ENCODE measurements at regions not wholly inside any gene's neighbourhood (a gene's known extent, or its start where the extent isn't known, plus 50 kb on each side); places are given as distances from the start of the nearest gene placed in this dataset.

GRCh38 chr4:26106776-26107175, 192.8 kb downstream of the SMIM20 start:
- DNase-seq = no peak

DNA sequence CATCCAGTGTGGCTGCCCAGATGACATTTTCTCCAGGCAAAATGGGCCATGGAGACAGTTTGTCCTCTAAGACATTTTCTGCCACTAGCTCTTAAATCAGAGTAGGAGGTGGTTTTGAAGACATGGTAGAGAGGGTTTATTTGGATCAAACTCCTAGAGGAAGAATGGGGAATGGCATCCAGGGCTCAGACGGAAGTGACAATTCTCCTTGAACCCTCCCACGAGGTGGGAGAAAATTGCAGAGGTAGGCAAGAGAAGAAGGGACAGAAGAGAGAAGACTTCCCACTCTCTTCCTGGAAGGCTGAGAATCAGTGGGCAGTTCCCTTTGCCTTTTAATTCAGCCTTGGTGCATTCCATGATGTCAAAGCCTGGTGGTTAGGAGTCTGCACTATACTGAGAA, 194.0 kb downstream of the SMIM20 start:
- DNase-seq = no peak

DNA sequence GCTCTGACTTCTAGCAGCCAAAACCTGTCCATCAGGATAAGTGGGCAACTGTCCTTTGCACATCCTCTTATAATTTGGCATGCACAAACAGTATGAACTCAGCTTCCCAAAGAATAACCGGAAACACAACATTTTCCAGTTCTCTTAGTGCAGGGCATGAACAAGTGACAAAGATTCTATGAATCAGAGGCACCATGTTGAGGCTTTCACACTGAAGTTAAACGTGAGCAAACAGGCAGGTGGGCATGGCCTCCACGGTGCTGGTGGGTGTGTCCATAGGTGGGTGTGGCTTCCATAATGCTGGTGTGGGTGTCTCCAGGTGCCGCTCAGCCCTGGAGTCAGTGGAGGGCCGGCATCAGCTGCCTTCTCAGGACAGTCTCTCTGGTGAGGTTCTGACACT, 196.5 kb downstream of the SMIM20 start:
- DNase-seq = no peak

DNA sequence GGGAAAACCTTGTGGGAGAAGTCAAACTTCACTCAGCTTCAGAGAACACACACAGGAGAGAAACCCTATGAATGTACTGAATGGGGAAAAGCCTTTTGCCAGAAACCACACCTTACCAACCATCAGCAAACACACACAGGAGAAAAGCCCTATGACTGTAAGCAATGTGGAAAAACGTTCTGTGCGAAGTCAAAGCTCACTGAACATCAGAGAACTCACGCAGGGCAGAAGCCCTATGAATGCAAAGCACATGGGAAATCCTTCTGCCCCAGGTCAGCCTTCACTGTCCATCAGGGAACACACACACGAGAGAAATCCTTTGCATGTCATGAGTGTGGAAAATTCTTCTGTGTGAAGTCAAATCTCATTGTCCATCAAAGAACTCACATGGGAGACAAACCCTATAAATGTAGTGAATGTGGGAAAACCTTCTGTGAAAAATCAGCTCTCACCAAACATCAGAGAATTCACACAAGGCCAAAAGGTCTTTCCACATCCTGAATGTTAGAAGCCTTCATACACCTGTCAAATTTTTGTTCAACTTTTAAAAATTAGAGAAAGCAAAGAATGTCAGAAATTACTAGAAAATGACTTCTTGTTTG, 199.4 kb downstream of the SMIM20 start:
- no peak for DNase-seq

GRCh38 chr4:26116057-26116456, 202.0 kb downstream of the SMIM20 start:
- DNase-seq = no peak

GRCh38 chr4:26120098-26120825, 200.6 kb upstream of the RBPJ start:
- DNase-seq = no peak

GRCh38 chr4:26122690-26123089, 198.1 kb upstream of the RBPJ start:
- no peak for DNase-seq

DNA sequence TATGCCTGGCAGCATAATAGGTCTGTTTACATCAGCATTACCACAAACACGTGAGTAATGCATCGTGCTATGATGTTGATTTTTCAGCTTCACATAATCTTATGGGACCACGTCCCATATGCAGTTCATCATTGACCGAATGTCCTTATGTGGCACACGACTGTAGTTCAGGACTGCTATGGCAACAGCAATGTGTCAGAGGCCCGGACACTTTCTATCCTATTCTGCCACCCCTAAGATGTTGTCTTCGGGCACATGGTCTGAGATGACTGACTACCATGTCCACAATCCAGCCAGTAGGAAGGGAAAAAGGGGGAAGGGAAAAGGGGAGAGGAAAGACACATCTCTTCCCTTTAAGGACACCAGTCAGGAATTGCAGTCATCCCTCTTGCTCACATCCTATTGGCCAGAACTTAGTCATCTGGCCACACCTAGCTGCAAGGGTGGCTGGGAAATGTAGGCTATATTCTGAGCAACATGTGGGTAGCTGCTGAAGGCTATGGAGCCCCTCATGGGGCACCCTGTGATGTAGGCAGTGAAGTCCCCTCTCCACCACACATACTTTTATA, 196.0 kb upstream of the RBPJ start:
- DNase-seq = no peak

- no peak for DNase-seq
Measured at GRCh38 chr4:26126143-26126718, 194.6 kb upstream of the RBPJ start.

DNA sequence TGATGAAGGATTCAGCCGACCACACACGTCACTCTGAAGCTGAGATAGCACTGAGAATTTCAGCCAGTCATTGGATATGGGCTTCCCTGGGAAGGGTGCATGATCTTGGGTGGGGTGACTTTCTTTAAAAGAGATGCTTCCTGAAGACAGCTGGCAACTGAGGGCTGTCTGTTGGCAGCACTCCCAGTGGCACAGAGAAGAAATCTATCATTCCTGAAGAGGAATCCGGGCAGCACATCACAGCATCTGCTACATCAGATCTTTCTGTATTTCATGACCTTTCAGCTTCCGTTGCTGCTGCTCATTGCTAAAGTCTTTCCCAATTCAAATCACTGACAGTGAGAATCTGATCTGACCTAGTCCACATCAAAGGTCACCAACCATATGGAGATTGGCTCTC, 193.8 kb upstream of the RBPJ start:
- DNase-seq = no peak

GRCh38 chr4:26127851-26128337, 192.9 kb upstream of the RBPJ start:
- DNase-seq = no peak

GRCh38 chr4:26130173-26130572, 190.6 kb upstream of the RBPJ start:
- no peak for DNase-seq

- no peak for DNase-seq
Measured at GRCh38 chr4:26130841-26131432, 189.9 kb upstream of the RBPJ start.

- DNase-seq = no peak
Measured at GRCh38 chr4:26131711-26132110, 189.1 kb upstream of the RBPJ start.

- no peak for DNase-seq
Measured at GRCh38 chr4:26132858-26133257, 188.0 kb upstream of the RBPJ start.

- no peak for DNase-seq
Measured at GRCh38 chr4:26133840-26134239, 187.0 kb upstream of the RBPJ start.

GRCh38 chr4:26135331-26135730, 185.5 kb upstream of the RBPJ start:
- no peak for DNase-seq

GRCh38 chr4:26136615-26137014, 184.2 kb upstream of the RBPJ start:
- DNase-seq = no peak

DNA sequence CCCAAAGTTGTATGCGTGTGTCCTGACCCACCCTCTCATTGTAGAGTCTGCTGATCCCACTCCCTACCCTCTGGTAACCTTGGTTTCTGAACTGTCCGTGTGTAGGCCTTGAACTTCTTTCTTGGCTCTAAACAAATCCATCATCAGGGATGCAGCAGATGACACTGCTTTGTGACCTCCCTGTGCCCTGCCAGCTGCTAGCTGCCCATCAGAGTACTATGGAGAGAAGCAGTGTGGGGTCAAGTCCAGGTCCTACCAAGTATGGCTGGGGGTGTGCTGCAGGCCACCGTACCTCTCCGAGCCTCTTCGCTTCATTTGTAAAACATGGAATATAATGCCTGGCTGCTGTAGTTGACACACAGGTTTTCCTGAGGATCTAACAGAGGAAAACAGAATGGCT, 183.5 kb upstream of the RBPJ start:
- no peak for DNase-seq

DNA sequence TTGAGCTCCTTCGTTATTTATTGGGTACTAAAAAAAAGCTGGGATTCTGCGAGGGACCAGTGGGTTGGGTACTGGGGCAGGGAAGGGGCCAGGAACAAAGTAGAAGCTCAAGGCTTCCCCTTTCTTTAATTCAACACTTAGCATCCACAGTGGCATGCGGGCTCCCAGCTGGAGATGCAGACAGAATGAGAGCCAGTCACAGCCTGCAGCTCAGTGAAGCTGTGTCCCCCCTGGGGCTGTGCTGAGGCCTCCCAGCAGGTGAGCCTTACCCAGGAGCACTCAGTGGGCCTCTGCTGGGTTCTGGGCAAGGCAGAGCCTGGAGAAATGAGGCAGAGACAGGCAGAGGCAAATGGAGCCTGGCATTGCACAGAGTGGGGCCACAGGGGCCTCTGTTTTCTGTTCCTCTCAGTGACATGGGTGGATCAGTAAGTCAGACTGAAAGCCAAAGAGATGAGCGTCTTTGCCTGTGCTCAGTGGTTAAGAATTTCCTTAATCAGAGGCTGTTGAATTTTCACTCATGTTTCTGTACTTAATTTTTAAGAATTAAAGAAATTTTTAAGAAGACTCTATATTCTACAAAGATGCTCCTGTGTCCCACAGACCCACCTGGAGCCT, 181.4 kb upstream of the RBPJ start:
- no peak for DNase-seq

DNA sequence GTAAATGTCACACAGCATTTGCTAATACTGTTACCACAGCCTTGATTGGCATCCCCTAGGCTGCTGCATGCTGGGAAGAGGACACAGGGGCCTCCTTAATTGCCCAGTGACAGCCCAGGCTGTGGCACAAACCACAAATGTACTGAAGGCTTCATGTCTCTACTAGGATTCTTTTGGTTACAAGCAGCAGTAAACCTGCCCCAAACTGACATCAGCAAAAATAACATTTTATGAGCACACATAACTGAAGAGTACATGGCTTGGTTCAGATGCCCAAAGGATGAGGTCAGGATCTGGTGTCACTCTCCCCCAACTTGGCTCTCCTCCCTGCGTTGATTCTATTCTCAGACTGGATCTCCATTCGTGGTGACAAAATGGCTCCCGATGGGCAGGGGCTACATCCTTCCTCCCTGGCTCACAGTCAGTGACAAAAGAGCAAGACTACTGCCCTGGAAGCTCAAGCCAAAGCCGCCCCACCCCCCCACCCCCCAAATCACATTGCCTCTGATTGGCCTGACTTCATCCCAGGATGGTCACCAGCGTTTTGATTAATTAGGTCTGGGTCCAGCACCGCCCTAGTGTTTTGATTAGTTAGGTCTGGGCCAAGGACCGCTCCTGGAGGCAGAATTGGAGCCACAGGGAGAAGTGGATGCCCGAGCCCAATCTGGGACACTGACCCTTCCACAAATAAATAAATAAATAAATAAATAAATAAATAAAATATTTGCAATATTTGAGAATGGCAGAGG, 180.5 kb upstream of the RBPJ start:
- DNase-seq = no peak

- DNase-seq = no peak
Measured at GRCh38 chr4:26141051-26141721, 179.6 kb upstream of the RBPJ start.

Measured in NCI-H748 treated with DMSO at 0.1 percent for 48 hours (cell line).